ENCODE measurements at regions not wholly inside any gene's neighbourhood (a gene's known extent, or its start where the extent isn't known, plus 50 kb on each side); places are given as distances from the start of the nearest gene placed in this dataset.

GRCh38 chr9:107881626-107882300, 392.2 kb upstream of the KLF4 start:
- H3K27me3 Mint-ChIP-seq = no peaks in the 10 kb centered on the region
- no CpG with 5 or more reads among the region's 2 CpGs for WGBS (ENCODE audit: insufficient coverage)

More at GRCh38 chr9:107881626-107882300, 392.2 kb upstream of the KLF4 start:
- Mint-ChIP-seq H3K4me1 (peaks cover 35% of the 10 kb centered on the region), H3K9me3 (ENCODE audit: insufficient read depth) (no peaks in the 10 kb centered on the region), H3K4me3 (no peak overlapping the region), H3K27ac (no peak overlapping the region)
- no peaks in the 10 kb centered on the region for H4K20me1 ChIP-seq (ENCODE audit: control insufficient read depth, insufficient read depth, low read length, poor library complexity, severe bottlenecking)
- no peaks in the 10 kb centered on the region for H3K36me3 ChIP-seq (replicated peaks in 1 of 2; ENCODE audit: control extremely low read depth in 1 of 2, control insufficient read depth in 1 of 2, extremely low read depth in 1 of 2, insufficient read depth in 2 of 2, low read length in 1 of 2)
- no peaks in the 10 kb centered on the region for H3K27me3 ChIP-seq (replicated peaks in 1 of 4; ENCODE audit: control extremely low read depth in 1 of 4, control insufficient read depth in 3 of 4, insufficient read depth in 4 of 4, low read length in 3 of 4)
- no peak overlapping the region for H2AFZ ChIP-seq (ENCODE audit: insufficient read depth, low read depth, low read length, poor library complexity, severe bottlenecking)
- TF ChIP-seq EZH2 (IDR thresholded peaks at IDR 0.05; ENCODE audit: borderline replicate concordance, insufficient read depth, low read depth, low read length, poor library complexity, severe bottlenecking) (no peak), CTCF (IDR thresholded peaks at IDR 0.05) (no peak)
- ChIA-PET CTCF (interaction anchor here (0.6 kb wide), 1 partner anchor 379 kb away, joined by 3 read pairs; no protein-coding TSS in a partner anchor), POLR2A (interaction anchor here (0.6 kb wide), 1 partner anchor 9 kb away, joined by 3 read pairs; no protein-coding TSS in a partner anchor)
- H3K79me2 ChIP-seq (ENCODE audit: control insufficient read depth, insufficient read depth, low read length) = no peaks in the 10 kb centered on the region
- H3K4me2 ChIP-seq (replicated peaks; ENCODE audit: low read depth, low read length, poor library complexity, severe bottlenecking) = no peak overlapping the region
- H3K9ac ChIP-seq (ENCODE audit: low read length) = no peak overlapping the region
- H3K4me3 ChIP-seq (ENCODE audit: control extremely low read depth in 1 of 5, extremely low read depth in 1 of 5, insufficient read depth in 1 of 5, low read depth in 2 of 5, low read length in 4 of 5) = no peak overlapping the region
- no peak for ATAC-seq (ENCODE audit: low read depth)
- no peak overlapping the region for H3K27ac ChIP-seq (ENCODE audit: low read length in 2 of 2)
- intact Hi-C loops (cut with micrococcal nuclease) = no loop called here
- peaks cover 21% of the 10 kb centered on the region in 2 donors for H3K4me1 ChIP-seq (ENCODE audit: control insufficient read depth in 2 of 2, insufficient read depth in 2 of 2, low read length in 2 of 2)
- peaks cover 0 to 7% (median 0%) of the 10 kb centered on the region in 3 donors for H3K9me3 ChIP-seq (ENCODE audit: control extremely low read depth in 1 of 3, control insufficient read depth in 2 of 3, insufficient read depth in 1 of 3, low read length in 2 of 3)
- no peak for DNase-seq

All from B cell (primary cell).